ENCODE measurements at regions not wholly inside any gene's neighbourhood (a gene's known extent, or its start where the extent isn't known, plus 50 kb on each side); places are given as distances from the start of the nearest gene placed in this dataset.

- H3K4me1 ChIP-seq (ENCODE audit: insufficient read depth), result peaks cover 32% of the 10 kb centered on the region
- no peak overlapping the region for H2AFZ ChIP-seq
- TF ChIP-seq EZH2phosphoT487 (IDR thresholded peaks at IDR 0.05; ENCODE audit: insufficient read depth, low read depth), result no peak
- TF ChIP-seq EZH2 (IDR thresholded peaks at IDR 0.05; ENCODE audit: insufficient read depth, poor library complexity, severe bottlenecking), result no peak
- in situ Hi-C loops (cut with MboI), result no loop called here
- DNase-seq, result no peak
- WGBS, 2 experiments (ENCODE audit: low coverage in 1 of 2, low lambda C conversion rate in 2 of 2, missing lambda C conversion rate in 2 of 2), result 67 to 82% methylated on average over 1 of the region's 1 CpG
- H3K9me3 ChIP-seq (ENCODE audit: low read depth), result peaks cover 21% of the 10 kb centered on the region
- H3K9me2 ChIP-seq (ENCODE audit: insufficient read depth), result no peaks in the 10 kb centered on the region
- no peak overlapping the region for H3K4me2 ChIP-seq (ENCODE audit: unreplicated experiment)
- H4K20me1 ChIP-seq (ENCODE audit: insufficient read depth), result no peaks in the 10 kb centered on the region
- H3K27me3 ChIP-seq (replicated peaks; ENCODE audit: insufficient read depth), result no peaks in the 10 kb centered on the region
- 0 out of 2 replicates have a peak, but pooled peaks cover 5% of the 10 kb centered on the region for H3K36me3 ChIP-seq (ENCODE audit: low read depth)
- no peaks in the 10 kb centered on the region for H3K79me2 ChIP-seq (ENCODE audit: insufficient read depth)
- no peak overlapping the region for H3K4me3 ChIP-seq
- H3K9ac ChIP-seq, result no peak overlapping the region
- H3K27ac ChIP-seq, result no peak overlapping the region
- H3F3A ChIP-seq (ENCODE audit: insufficient read depth), result peaks cover 37% of the 10 kb centered on the region
Observed at GRCh38 chr7:46968003-46968402, 613.9 kb downstream of the TNS3 start.

- Histone ChIP-seq H3K36me3 (ENCODE audit: low read depth) (0 out of 2 replicates have a peak, but pooled peaks cover 5% of the 10 kb centered on the region), H3K9me2 (ENCODE audit: insufficient read depth) (no peaks in the 10 kb centered on the region), H4K20me1 (ENCODE audit: insufficient read depth) (no peaks in the 10 kb centered on the region), H2AFZ (no peak overlapping the region), H3F3A (ENCODE audit: insufficient read depth) (peaks cover under 1% of the 10 kb centered on the region; the same call in 1 of the 2 replicates), H3K4me3 (no peak overlapping the region), H3K9me3 (ENCODE audit: low read depth) (peaks cover 21% of the 10 kb centered on the region), H3K27me3 (replicated peaks; ENCODE audit: insufficient read depth) (no peaks in the 10 kb centered on the region), H3K9ac (no peak overlapping the region), H3K4me1 (ENCODE audit: insufficient read depth) (peaks cover 3% of the 10 kb centered on the region), H3K79me2 (ENCODE audit: insufficient read depth) (no peaks in the 10 kb centered on the region), H3K27ac (no peak overlapping the region), H3K4me2 (ENCODE audit: unreplicated experiment) (no peak overlapping the region)
- in situ Hi-C loops (cut with MboI), result no loop called here
- no peak for DNase-seq
- TF ChIP-seq EZH2phosphoT487 (IDR thresholded peaks at IDR 0.05; ENCODE audit: insufficient read depth, low read depth), result no peak
- no peak for TF ChIP-seq EZH2 (IDR thresholded peaks at IDR 0.05; ENCODE audit: insufficient read depth, poor library complexity, severe bottlenecking)
Observed at GRCh38 chr7:46963719-46964118, 618.2 kb downstream of the TNS3 start.

- Histone ChIP-seq H3K9ac (no peak overlapping the region), H3K4me3 (no peak overlapping the region), H3K9me3 (ENCODE audit: low read depth) (peaks cover 17% of the 10 kb centered on the region), H2AFZ (no peak overlapping the region), H4K20me1 (ENCODE audit: insufficient read depth) (no peaks in the 10 kb centered on the region), H3F3A (ENCODE audit: insufficient read depth) (no peaks in the 10 kb centered on the region), H3K4me1 (ENCODE audit: insufficient read depth) (no peaks in the 10 kb centered on the region), H3K9me2 (ENCODE audit: insufficient read depth) (no peaks in the 10 kb centered on the region), H3K27ac (no peak overlapping the region), H3K4me2 (ENCODE audit: unreplicated experiment) (no peak overlapping the region), H3K79me2 (ENCODE audit: insufficient read depth) (no peaks in the 10 kb centered on the region), H3K27me3 (replicated peaks; ENCODE audit: insufficient read depth) (no peaks in the 10 kb centered on the region), H3K36me3 (ENCODE audit: low read depth) (0 out of 2 replicates have a peak, but pooled peaks cover 5% of the 10 kb centered on the region)
- in situ Hi-C loops (cut with MboI), result no loop called here
- 31 to 33% methylated on average over 3 of the region's 3 CpGs for WGBS, 2 experiments (ENCODE audit: low coverage in 1 of 2, low lambda C conversion rate in 2 of 2, missing lambda C conversion rate in 2 of 2)
- no peak for TF ChIP-seq EZH2 (IDR thresholded peaks at IDR 0.05; ENCODE audit: insufficient read depth, poor library complexity, severe bottlenecking)
- no peak for DNase-seq
Observed at GRCh38 chr7:46960970-46961369, 620.9 kb downstream of the TNS3 start.

- Histone ChIP-seq H3K9me2 (ENCODE audit: insufficient read depth) (no peaks in the 10 kb centered on the region), H3K79me2 (ENCODE audit: insufficient read depth) (no peaks in the 10 kb centered on the region), H3K4me2 (ENCODE audit: unreplicated experiment) (no peak overlapping the region), H3K27me3 (replicated peaks; ENCODE audit: insufficient read depth) (no peaks in the 10 kb centered on the region), H3K27ac (no peak overlapping the region), H3K4me1 (ENCODE audit: insufficient read depth) (no peaks in the 10 kb centered on the region), H2AFZ (no peak overlapping the region), H3K9me3 (ENCODE audit: low read depth) (no peaks in the 10 kb centered on the region), H3K4me3 (no peak overlapping the region), H3K9ac (no peak overlapping the region), H4K20me1 (ENCODE audit: insufficient read depth) (no peaks in the 10 kb centered on the region), H3F3A (ENCODE audit: insufficient read depth) (no peaks in the 10 kb centered on the region), H3K36me3 (ENCODE audit: low read depth) (no peaks in the 10 kb centered on the region)
- DNase-seq, result no peak
- in situ Hi-C loops (cut with MboI), result no loop called here
- TF ChIP-seq EZH2phosphoT487 (IDR thresholded peaks at IDR 0.05; ENCODE audit: insufficient read depth, low read depth) (no peak), EZH2 (IDR thresholded peaks at IDR 0.05; ENCODE audit: insufficient read depth, poor library complexity, severe bottlenecking) (no peak)
- 92 to 93% methylated on average over 5 of the region's 5 CpGs for WGBS, 2 experiments (ENCODE audit: low coverage in 1 of 2, low lambda C conversion rate in 2 of 2, missing lambda C conversion rate in 2 of 2)
Observed at GRCh38 chr7:46957195-46957594, 624.7 kb downstream of the TNS3 start.

- no peak for TF ChIP-seq EZH2 (IDR thresholded peaks at IDR 0.05; ENCODE audit: insufficient read depth, poor library complexity, severe bottlenecking)
- TF ChIP-seq EZH2phosphoT487 (IDR thresholded peaks at IDR 0.05; ENCODE audit: insufficient read depth, low read depth), result no peak
- Histone ChIP-seq H3K9me2 (ENCODE audit: insufficient read depth) (no peaks in the 10 kb centered on the region), H3K9me3 (ENCODE audit: low read depth) (no peaks in the 10 kb centered on the region), H3F3A (ENCODE audit: insufficient read depth) (no peaks in the 10 kb centered on the region), H3K4me1 (ENCODE audit: insufficient read depth) (no peaks in the 10 kb centered on the region), H3K27ac (no peak overlapping the region), H3K79me2 (ENCODE audit: insufficient read depth) (no peaks in the 10 kb centered on the region), H3K9ac (no peak overlapping the region), H3K4me2 (ENCODE audit: unreplicated experiment) (no peak overlapping the region), H3K36me3 (ENCODE audit: low read depth) (no peaks in the 10 kb centered on the region), H3K27me3 (replicated peaks; ENCODE audit: insufficient read depth) (no peaks in the 10 kb centered on the region), H3K4me3 (no peak overlapping the region), H4K20me1 (ENCODE audit: insufficient read depth) (no peaks in the 10 kb centered on the region), H2AFZ (no peak overlapping the region; the same call in 1 of the 2 replicates)
- no peak for DNase-seq
- 58 to 64% methylated on average over 2 of the region's 2 CpGs for WGBS, 2 experiments (ENCODE audit: low coverage in 1 of 2, low lambda C conversion rate in 2 of 2, missing lambda C conversion rate in 2 of 2)
- in situ Hi-C loops (cut with MboI), result no loop called here
Observed at GRCh38 chr7:46955531-46955930, 626.4 kb downstream of the TNS3 start.

Measured in GM23248 (cell line).